ENCODE measurements at regions not wholly inside any gene's neighbourhood (a gene's known extent, or its start where the extent isn't known, plus 50 kb on each side); places are given as distances from the start of the nearest gene placed in this dataset.
"Not testable (repeated sequence)": the region's sequence is repeated elsewhere in the genome, so short reads cannot be mapped to it uniquely, and the experiment has no call there.

DNA sequence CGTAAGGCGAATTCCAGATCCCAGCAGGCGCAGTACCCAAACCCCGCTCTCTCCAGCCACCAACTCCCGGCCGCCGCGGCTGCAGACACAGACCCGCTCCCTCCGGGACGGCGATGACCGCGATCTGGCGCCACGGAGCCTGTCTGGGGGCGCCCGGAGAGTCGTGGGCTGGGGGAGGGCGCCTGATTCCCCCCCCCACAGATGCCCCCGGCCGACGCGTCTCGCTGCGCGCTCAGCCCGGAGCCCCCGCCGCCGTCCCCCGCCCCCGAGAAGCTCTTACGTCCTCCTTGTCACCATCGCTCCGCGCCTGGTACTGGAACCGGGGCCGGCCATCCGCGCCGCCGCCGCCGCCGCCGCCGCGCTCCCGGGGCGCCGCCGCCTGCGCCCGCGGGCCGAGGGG, 173.6 kb downstream of the ATP6V0E2 start:
- DNase-seq = not testable (repeated sequence)

DNA sequence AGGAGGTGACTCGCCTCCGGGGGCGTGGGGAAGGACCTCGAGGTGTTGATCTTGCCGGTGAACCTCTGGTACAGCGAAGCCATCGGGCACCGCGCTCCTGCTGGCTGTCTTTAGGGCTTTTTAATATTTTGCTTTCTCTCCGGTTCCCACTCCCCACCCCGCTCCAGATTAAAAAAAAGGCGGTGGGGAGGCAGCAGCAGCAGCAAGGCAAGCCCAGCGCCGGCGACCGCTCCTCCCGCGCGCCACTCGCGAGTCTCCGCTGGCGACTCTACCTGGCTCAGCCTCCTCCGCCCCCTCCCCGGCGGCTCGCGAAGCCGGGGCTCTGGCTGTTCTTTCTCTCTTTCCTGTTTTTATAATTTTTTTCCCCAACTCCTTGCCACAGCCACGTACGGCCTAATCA, 174.0 kb downstream of the ATP6V0E2 start:
- DNase-seq = not testable (repeated sequence)

DNA sequence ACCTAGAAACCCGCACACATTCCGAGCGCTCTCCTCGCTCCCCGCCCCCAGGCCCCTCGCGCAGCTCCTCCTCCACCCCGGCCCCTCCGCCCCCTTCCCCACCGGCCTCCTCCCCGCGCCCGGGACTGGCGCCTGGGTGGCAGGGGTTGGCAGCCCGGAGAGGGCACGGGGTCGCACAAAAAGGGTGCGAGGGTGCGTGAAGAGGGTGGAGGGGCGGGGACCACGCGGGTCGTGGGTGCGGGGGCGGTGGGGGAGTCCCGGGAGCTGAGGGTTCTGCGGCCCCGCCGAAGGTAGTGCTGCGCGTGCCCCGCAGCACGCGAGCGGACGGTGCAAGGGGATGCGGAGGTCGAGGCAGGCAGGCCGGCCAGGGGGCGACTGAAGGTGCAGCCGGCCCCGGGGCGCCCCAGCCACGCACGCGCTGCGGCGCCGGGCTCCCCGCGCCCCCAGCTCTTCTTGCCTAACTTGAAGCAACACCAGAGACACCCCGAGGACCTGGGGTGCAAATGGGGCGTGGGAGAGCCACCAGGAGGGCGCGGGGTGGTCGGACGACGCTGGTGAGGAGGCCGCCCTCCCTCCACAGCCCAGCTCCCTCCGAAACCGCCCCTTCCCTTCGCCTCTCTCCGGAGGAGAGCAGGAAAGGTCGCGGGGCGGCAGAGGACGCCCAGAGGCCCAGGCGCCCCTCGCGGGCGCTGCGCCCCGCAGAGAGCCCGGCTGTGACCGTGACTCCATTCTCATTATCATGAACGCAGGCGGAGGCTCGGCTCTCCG, 174.7 kb downstream of the ATP6V0E2 start:
- DNase-seq = not testable (repeated sequence)

DNA sequence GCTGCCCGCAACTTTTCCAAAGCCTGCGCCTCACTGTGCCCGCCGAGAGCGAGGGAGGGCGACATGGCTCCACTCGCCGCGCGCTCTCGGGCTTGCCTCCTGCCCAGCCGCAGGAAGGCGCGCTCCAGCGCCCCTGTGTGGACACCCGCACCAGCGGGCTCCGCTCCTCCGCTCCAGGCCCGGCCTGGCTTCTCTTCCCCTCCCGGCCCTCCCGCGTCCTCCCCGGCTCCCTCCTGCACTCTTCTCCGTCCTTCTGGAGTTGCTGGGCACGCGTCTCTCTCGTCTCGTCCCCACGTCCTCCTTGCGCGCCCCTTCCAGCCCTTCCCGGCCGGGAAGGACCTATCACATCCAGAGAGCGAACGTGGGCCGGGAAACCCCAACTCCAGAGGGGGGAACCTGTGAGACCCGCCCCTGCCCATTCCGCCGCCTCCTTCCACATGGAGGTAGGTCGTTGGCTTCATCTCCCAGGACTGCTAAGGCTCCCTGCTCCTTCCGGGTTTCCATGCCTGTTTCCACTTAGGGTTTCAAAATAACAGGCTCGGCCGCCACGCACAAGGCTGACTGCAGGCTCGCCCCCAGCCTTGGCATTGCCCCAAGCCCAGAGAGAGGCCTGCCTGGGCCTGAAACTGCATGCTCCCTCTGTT, 175.4 kb downstream of the ATP6V0E2 start:
- DNase-seq = not testable (repeated sequence)

DNA sequence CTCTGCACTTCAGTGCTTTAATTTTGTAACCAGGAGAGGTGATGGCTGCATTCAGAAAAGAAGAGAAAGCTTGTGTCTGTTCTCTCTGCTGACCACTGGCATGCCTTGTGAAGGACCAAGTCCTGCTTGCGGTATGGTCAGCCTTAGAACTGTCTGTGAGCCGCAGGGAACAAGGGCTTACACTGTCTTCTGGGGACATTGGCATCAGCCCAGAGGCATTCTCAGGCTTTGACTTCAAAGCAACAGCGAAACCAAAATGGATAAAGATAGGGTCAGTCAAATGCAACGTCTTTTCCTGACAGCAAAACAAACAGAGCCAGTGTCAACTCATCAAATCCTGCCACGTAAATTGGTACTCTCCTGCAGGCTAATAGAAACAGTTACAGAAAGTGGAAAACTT, 179.6 kb downstream of the ATP6V0E2 start:
- DNase-seq = not testable (repeated sequence)

DNA sequence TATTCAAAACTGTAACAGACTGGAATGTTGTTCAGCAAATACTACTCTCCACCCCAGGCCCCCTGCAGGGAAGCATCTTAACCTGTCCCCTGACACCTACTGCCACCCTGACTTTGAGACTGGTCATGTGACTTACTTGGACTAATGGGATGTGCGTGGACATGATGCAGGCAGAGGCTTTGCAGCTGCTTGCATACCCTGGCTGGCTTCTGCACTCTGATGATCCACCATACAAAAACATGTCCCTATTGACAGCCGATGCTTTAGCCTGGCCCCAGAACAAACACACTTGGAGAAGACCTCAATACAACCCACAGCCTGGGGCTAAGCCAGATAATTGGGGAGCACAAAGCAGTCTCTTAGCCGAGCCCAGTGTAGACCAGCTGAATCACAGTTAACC, 180.5 kb downstream of the ATP6V0E2 start:
- DNase-seq = not testable (repeated sequence)

DNA sequence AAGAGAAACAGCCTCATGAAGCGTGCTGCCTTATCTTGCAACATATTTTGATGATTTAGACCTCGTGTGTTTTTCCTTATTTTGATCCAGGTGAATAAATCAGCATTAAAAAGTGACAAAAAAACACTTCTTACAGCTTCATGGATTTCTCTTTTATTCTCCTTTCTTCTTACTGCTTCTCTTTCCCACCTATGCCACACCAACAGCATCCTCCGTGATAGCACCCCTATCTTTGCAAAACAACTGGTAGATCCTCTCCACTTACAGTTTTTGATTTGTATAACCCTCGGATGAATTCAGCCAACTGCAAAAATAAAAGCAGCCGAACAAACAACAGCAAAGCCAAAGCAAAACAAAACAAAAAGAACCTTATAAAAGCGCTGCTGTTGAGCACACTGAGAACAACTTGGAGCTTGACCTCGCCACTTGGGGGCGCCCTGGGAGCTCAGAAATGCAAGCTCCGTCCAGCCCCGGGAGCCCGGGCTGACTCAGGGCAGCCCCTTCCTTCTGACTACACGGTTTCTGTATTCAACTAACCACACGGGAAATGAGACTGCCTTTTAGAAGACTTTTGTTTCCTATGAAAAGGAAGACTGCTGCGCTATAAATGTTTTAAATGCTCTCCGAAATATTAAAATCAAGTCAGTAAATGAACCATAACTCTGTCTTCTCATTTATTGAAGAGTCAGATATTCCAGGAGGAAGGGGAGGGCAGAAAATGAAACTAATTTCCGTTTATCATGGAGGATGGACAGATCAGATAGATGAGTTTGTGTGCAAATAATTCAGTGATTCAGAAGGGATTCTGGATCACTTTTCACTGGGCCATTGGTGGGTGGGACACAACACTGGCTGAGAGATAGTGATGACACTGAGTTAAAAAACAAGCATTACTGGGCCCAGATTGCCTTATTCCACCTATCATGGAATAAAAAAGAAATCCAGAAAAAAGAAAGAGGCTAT, 186.8 kb downstream of the ATP6V0E2 start:
- peak; percentile 90 for DNase-seq

DNA sequence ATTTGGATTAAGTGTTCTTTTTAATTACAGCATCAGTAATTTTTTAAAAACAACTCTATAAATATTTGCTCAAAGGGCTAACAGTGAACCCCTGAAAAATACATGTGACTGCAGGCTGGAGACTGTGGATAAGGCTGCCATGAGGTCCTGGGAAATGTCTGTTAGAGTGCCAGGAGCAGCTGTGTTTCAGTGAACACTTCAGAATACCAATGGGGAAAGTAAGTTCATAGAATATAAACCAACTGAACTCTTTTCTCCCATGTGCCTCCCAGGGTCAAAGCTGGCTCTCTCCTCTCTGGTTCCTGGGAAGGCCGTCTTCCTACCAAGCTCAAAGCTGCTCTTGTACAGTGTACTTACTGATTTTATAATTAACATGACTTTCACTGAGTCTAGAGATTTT, 189.4 kb downstream of the ATP6V0E2 start:
- DNase-seq = not testable (repeated sequence)

DNA sequence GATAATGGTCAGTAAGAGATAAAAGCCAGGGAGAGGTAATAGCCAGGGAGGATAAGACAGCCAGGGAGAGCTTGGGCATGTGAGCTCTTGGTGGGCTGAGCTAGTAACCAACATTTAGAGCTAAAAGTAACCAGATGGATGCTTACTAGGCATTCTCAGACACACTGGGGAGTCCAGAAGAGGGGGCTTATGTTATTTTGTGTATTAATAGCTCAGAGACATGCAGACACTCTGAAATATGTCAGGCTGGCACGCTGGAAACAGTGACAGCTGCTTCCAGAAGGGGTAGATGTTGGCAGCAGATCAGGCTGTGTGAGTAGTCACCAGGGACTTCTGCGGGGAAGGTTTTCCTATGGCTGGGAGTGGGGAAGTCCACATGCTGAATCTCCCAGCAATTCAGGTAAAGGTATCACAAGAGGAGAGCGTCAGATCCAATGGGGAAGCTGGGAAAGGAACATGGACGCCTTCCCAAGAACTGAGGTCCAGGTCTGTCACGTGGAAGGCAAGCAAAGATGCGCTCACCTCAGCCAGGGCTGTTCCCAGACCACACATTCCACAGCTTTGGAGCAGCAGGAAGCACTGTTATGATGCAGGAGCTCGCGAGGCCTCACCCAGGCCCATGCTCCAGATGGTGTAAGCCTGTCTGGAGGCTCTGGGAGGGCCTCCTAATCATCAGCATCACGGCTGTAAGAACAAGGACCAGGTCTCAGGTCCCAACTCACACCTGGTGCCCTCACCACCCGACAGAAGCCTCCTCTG, 196.0 kb downstream of the ATP6V0E2 start:
- not testable (repeated sequence) for DNase-seq

DNA sequence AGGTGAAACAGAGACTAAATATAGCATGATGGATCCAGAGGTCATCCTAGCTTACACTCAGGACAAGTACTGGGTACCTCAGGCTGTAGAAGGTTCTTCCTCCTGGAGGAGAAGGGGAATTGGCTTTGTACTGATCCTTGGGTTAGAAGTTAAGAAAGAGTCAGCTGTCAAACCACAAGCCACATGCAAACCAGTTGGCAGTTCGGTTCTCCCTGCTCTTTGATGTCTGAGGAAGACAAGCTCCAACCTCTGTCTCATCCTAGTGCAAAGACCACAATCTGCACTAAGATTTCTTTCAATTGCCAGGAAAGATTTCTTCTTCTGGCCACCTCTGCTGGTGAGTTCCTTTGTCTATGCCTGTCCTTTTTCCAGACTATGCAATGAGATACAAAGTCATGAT, 203.8 kb downstream of the ATP6V0E2 start:
- DNase-seq = not testable (repeated sequence)

DNA sequence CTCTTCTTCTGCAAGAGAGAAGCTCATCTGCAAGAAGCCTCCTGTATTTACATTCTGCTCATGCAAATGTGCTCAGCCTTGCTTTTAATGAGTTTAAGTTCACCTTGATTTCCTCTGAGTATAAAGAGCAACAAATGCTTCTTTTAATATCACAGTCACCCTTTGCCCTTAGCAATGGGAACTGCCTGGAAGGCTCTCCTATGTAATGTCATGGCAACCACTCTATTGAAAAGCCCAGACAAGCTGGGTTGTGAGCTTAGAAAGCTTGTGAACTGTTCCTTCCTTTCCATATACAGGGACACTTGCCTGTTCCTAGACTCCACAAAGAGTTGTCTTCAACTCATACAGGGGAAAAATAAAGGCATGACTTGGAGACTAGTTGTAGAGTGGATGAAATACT, 208.1 kb downstream of the ATP6V0E2 start:
- DNase-seq = not testable (repeated sequence)

DNA sequence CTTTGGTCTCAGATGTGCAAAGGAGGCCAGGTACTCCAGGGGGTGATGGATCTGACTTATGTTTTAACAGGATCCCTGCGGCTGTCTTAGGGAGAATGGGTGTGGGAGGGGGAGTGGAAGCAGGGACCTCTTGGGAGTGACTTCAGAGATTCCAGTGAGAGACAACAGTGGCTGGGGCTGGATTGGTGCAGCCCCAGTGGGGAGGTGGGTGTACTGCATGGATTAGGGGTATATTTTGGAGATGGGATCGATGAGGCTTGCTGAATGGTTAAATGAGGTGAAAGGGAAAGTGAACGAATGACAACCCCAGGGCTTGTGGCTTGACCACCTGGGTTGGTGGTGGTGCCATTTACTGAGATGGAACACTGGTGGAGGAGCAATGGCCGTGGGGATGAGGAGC, 211.0 kb downstream of the ATP6V0E2 start:
- DNase-seq = not testable (repeated sequence)

DNA sequence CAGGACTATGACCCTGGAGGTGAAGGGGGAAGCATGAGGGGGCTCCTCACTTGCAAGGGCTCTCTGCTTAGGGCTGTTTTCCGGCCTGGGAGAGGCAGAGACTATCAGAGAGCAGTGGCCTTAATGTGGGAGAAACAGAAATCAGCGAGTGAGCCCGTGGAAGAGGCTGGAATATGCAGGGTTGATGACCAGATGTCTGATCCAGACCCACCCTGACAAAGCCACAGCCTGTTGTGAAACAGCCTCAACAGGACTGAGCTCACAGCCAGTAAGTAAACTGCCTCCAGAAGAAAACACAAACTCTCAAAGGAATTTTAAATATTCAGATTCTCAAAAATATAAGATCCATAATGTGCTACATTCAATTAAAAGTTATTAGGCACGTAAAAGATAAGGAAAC, 213.7 kb downstream of the ATP6V0E2 start:
- not testable (repeated sequence) for DNase-seq

DNA sequence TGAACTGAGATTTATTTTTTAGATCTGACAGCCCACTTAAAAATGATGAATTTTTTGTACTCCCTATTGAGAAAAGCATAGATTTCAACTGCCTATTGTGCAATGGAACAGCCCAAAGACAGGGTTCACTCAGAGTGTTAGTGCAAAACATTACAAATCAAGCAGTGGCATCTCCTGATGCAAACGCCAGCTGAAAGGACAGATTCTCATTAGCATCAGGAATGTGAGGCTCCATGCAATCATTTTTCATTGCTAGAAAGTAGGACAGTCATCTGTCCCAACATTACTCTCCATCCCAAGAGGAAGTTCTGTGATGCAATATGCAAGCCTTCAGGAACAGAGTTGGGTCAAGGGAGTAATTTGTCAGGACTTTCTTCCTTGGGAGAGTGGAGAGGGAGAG, 215.4 kb downstream of the ATP6V0E2 start:
- not testable (repeated sequence) for DNase-seq

DNA sequence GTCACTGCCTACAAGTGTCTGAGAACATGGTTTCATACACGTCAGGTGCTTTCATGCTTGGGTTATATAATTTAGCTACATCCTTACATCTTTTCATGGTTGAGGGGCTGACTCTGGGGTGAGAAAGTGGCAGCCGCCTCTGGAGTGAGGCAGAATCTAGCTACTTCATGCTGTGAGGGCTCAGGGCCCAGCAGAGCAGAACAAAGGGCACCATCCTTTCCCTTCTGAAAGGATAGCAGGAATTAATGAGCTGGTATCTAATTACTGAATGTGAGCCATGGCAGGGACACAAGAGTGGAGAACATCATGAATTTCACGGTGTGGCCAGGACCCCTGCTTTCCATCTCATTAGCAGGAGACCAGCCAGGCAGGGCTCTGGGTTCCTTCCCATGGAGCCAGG, 217.0 kb downstream of the ATP6V0E2 start:
- not testable (repeated sequence) for DNase-seq

DNA sequence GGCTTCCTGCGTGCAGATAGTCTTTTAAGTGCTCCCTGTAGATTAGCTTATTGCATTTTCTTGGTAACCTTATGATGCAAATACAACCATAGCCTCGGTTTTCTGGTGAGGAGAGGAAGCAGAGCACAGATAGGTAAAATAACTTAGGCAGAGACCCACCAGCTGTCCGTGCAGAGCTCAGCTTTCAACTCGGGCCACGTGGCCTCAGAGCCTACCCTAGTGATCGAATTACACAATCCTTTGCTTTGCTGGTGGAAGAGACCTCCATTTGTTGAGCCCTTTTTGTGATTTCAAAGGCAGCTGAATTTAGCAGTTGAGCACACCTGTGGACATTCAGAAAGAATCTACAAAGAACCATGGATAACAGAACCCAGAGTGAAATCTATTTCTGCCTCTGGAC, 220.1 kb downstream of the ATP6V0E2 start:
- not testable (repeated sequence) for DNase-seq

DNA sequence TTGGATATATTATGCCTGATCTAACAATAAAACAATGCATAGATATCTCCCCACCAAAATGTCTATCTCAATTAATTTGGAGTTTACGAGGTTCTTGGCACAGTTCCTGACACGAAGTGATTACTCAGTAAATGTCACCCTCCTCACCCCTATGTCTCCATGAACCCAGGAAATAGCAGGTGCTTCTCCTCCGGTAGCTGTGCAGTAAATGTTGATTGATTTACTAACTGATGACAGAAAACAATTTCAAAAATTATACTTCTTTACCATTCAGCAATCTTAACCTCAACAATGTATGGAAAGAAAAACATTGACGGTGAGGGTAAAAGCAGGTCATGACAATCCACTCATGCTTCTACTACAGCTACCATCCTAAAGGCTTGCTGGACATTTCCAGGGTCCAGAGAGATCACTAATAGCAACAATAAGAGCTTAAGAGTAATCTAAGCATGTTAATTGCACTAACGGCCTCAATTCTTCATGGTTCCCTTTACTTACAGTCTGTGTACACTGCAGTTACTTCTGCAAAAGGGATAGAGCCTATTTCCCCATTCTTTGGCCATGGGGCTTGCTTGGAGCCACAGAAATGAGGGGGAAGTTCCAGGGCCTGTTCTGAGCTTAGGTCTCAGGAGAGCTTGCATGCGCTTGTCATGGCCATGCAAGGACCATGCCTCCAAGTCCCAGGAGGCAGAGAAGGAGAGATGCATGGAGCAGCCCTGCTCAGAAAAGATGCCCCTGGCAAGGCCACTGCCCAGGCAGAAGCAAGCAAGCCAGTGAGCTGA, 222.6 kb downstream of the ATP6V0E2 start:
- DNase-seq = not testable (repeated sequence)

DNA sequence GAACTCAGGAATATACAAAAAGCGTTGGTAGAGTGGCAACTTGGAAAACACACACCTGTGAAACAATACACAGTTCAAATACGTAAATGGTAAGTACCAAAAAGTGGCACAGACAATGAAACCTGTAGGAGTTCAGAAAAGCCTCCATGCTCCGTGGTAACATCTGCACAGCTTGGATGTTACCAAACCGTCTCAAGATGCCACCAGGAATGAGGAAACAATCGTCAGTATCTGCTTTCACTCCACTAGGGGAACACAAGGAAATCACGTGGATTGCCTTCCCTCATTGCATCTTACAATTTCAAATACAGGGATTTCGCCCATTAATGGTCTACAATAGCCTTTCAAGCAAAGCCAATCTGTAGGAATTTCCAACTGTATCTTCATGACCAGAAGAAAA, 224.6 kb upstream of the LRRC61 start:
- DNase-seq = not testable (repeated sequence)

DNA sequence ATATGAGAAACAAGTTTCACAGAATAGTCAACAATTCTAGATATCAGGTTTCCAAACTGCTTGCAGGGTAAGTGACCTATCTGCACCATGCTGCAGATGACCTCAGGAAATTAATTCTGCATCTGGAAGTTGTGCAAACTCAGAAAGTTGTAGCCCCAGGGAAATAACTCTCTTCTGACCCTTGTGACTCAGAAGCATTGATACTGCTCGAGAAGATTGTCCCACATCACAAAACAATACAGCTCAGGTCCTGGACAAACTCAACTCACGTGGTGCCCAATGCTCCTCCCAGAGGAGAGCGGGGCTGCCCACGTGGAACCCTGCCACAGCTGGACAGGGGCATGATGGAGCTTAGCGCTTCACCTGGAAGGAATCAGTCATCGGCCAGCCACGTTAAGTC, 221.9 kb upstream of the LRRC61 start:
- DNase-seq = not testable (repeated sequence)

DNA sequence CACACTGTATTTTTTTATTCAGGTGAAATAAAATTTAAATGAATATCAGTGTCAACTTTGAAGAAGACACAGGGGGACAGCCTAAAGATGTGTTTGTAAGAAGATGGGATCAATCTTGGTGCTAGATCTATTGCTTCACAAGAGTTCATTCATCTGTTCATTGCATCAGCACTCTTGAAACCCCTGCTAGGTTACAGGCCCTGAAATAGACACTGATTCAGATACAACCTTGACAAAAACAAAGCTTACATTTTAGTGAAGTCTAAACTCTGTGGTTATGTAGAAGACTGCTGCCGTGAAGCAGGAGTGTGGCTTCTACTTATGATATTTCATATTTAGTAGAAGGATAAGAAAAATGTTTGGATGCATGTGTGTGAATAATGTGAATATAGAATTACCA, 215.9 kb upstream of the LRRC61 start:
- DNase-seq = not testable (repeated sequence)

DNA sequence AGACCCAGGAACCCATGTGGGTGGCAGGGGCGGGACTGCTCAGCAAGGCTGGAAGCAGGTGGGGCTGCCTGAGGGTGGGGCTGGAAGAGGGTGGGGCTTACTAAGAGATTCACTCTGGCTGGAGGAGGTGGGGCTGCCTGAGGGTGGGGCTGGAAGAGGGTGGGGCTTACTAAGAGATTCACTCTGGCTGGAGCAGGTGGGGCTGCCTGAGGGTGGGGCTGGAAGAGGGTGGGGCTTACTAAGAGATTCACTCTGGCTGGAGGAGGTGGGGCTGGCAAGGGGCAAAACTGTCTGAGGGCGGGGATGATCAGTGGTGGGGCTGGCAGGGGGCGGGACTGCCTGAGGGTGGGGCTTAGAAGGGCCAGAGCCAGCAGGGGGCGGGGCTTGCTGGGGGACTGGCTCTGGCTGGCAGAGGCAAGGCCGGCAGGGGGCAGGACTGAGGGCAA, 212.8 kb upstream of the LRRC61 start:
- peak; percentile 3 for DNase-seq
